ENCODE measurements at regions not wholly inside any gene's neighbourhood (a gene's known extent, or its start where the extent isn't known, plus 50 kb on each side); places are given as distances from the start of the nearest gene placed in this dataset.

GRCh38 chr5:114243972-114244317 is 117.9 kb upstream of the KCNN2 start:
- TF ChIP-seq, protein P1, sequence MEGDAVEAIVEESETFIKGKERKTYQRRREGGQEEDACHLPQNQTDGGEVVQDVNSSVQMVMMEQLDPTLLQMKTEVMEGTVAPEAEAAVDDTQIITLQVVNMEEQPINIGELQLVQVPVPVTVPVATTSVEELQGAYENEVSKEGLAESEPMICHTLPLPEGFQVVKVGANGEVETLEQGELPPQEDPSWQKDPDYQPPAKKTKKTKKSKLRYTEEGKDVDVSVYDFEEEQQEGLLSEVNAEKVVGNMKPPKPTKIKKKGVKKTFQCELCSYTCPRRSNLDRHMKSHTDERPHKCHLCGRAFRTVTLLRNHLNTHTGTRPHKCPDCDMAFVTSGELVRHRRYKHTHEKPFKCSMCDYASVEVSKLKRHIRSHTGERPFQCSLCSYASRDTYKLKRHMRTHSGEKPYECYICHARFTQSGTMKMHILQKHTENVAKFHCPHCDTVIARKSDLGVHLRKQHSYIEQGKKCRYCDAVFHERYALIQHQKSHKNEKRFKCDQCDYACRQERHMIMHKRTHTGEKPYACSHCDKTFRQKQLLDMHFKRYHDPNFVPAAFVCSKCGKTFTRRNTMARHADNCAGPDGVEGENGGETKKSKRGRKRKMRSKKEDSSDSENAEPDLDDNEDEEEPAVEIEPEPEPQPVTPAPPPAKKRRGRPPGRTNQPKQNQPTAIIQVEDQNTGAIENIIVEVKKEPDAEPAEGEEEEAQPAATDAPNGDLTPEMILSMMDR (IDR thresholded peaks at IDR 0.05; ENCODE audit: control insufficient read depth, insufficient read depth, low read depth, low read length, missing control alignments), result no peak
- DNase-seq (ENCODE audit: low read depth), result no peak
- H3K4me3 ChIP-seq (ENCODE audit: control insufficient read depth, low read depth, low read length), result no peak overlapping the region

GRCh38 chr5:114249823-114250222 is 112.0 kb upstream of the KCNN2 start:
- TF ChIP-seq, protein P1 (IDR thresholded peaks at IDR 0.05; ENCODE audit: control insufficient read depth, insufficient read depth, low read depth, low read length, missing control alignments), result no peak
- no peak for DNase-seq (ENCODE audit: low read depth)
- no peak overlapping the region for H3K4me3 ChIP-seq (ENCODE audit: control insufficient read depth, low read depth, low read length)

- TF ChIP-seq, protein P1 (IDR thresholded peaks at IDR 0.05; ENCODE audit: control insufficient read depth, insufficient read depth, low read depth, low read length, missing control alignments), result no peak
- DNase-seq (ENCODE audit: low read depth), result no peak
- H3K4me3 ChIP-seq (ENCODE audit: control insufficient read depth, low read depth, low read length), result no peak overlapping the region
Observed at GRCh38 chr5:114250536-114250935, 111.3 kb upstream of the KCNN2 start.

GRCh38 chr5:114252226-114252625 is 109.6 kb upstream of the KCNN2 start:
- TF ChIP-seq, protein P1 (IDR thresholded peaks at IDR 0.05; ENCODE audit: control insufficient read depth, insufficient read depth, low read depth, low read length, missing control alignments), result no peak
- DNase-seq (ENCODE audit: low read depth), result no peak
- H3K4me3 ChIP-seq (ENCODE audit: control insufficient read depth, low read depth, low read length), result no peak overlapping the region

GRCh38 chr5:114255260-114255659 is 106.6 kb upstream of the KCNN2 start:
- H3K4me3 ChIP-seq (ENCODE audit: control insufficient read depth, low read depth, low read length), result no peak overlapping the region
- TF ChIP-seq, protein P1 (IDR thresholded peaks at IDR 0.05; ENCODE audit: control insufficient read depth, insufficient read depth, low read depth, low read length, missing control alignments), result no peak
- no peak for DNase-seq (ENCODE audit: low read depth)

DNA sequence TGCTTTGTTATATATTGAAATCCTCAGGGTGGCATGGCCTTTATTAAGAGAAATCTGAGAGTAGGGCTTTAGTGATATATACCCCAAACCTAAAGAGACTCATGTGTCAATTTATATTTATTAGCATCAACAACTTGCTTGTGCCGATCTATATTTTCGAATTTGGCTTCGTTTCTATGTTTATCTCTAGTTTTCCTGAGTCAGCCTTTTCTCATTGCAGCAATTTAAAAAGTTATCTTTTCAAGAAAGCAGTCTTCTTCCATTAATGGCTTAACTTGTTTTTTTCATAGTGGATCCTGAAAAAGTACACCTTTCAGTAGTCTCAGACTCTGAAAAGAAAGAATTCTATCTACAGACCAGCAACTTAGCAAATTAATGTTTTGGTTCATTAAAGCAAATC is 99.9 kb upstream of the KCNN2 start:
- DNase-seq (ENCODE audit: low read depth), result no peak
- TF ChIP-seq, protein P1 (IDR thresholded peaks at IDR 0.05; ENCODE audit: control insufficient read depth, insufficient read depth, low read depth, low read length, missing control alignments), result no peak
- H3K4me3 ChIP-seq (ENCODE audit: control insufficient read depth, low read depth, low read length), result no peak overlapping the region

DNA sequence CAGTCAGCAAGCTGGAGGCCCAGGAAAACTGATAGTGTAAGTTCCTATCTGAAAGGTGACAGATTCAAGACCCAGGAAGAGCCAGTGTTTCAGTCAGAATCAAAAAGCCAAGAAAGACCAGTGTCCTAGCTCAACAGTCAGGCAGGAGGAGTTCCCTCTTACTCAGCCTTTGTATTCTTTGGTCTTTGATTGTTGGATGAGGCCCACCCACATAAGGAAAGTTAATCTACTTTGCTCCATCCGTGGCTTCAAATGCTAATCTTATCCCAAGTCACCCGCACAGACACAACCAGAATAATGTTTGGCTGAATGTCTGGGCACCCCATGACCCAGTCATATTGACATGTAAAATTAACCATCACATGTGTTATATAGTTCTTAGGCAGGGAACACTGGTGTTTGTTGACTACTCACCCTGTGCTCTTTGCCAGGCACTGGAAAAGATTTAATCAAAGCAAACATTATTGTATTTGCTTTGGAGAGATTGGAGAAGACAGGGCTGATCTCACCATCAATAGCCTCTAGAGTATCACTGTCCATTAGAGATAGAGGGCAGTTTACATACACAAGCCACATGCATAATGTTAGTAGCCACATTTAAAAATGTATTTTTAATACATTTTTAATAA is 96.3 kb upstream of the KCNN2 start:
- no peak for DNase-seq (ENCODE audit: low read depth)
- H3K4me3 ChIP-seq (ENCODE audit: control insufficient read depth, low read depth, low read length), result no peak overlapping the region
- TF ChIP-seq, protein P1 (IDR thresholded peaks at IDR 0.05; ENCODE audit: control insufficient read depth, insufficient read depth, low read depth, low read length, missing control alignments), result no peak

All from AG09309 (cell line).